HG03460 (cell line): ENCODE measurements at regions not wholly inside any gene's neighbourhood (a gene's known extent, or its start where the extent isn't known, plus 50 kb on each side); places are given as distances from the start of the nearest gene placed in this dataset.

ENCODE experiments used
- ATAC-seq: cut with Tn5 transposase; IDR thresholded peaks from one replicate; pipeline ENCODE4 v1.9.1; 2021; ENCODE audit not compliant: unreplicated experiment

GRCh38 chr3:152095472-152095871 is 173.3 kb upstream of the MBNL1 start:
- no peak for ATAC-seq

- ATAC-seq: no peak
These were observed 172.3 kb upstream of the MBNL1 start for GRCh38 chr3:152096280-152096906.

- no peak for ATAC-seq
These were observed 171.6 kb upstream of the MBNL1 start for GRCh38 chr3:152097120-152097519.

DNA sequence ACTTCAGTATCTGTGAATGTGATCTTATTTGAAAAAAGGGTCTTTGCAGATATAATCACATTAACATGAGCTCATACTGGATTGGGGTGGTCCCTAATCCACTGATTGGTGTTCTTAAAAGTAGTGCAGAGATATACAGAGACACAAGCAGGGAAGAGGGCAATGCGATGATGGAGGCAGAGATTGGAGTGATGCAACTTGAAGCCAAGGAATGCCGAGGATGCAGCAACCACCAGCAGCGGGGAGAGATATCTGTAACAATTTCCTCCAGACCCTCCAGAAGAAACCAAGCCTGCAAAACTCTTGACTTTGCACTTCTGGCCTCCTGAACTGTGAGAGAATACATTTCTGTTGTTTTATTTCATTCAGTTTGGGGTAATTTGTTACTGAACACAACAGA is 171.0 kb upstream of the MBNL1 start:
- no peak for ATAC-seq

DNA sequence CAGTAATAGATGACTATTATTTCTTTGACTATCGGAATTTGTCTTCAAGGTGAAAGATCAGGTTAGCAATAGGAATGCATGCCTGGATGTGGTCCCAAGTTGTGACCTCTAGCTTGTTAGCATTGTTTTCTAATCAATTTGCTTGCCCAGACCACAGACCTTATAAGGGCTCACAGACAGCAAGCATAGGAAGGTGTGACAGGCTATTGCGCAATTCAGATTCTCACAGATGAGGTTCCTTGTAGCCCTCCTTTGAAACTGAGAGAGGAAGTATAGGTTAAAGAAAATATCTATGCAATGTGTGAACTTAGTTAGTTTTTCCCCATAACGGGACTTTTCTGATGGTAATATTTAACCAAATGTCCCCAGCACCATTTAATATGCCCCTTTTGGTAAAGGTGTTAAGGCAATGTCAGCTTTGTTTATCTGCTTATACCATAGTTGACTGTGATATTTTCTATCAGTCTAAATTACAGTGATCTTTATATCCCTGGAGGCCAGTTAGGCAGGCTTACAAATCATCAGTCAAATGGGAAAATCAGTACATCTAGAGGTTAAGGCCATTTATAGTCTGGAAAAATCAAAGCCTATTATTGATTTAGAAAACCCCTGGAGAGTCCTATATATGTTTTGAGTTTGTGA is 168.1 kb upstream of the MBNL1 start:
- peak; percentile 99 for ATAC-seq

- no peak for ATAC-seq
These were observed 166.3 kb upstream of the MBNL1 start for GRCh38 chr3:152102410-152102809.

DNA sequence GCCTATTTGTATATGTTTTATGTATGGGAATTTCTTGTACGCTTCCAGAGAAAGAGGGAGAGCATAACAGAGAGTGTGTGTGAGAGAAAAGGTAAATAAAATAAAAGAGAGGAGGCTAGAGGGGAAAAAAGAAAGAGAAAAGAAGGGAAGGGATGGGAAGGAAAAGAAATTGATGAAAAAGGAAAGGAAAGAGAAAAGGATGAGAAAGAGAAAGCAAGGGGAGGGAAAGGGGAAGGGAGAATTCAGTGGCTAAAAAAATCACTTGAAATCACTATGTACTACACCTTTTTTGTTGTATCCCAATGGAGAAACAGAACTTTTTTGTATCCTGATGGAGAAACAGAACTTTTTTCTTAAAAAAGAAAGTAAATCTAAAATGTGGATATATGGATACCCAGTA is 165.5 kb upstream of the MBNL1 start:
- no peak for ATAC-seq

DNA sequence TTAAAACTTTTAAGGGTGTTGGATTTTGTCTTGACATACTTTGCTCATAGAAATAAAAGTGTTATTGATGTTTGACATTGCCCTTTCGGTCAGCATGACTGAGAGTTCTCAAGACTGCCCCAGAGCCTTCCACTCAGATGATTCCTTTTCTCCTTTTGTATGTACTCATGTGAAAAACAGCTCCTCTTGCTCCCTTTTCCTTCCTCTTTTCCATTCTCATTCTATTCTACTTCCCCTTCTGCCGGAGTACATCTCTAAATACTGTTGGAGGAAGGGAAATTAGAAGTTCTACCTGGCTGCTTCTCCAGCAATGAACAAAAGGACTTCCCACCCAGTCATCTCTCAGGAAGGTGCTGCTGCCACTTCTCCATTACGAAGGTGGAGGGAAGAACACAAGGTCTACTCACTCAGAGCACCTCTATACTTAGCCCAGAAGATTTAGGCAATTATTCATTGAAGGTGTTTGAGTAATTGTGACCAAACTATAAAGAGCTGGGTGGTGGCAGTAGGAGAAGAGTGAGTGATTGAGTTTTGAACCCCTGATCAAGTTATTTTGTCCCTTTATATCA is 163.8 kb upstream of the MBNL1 start:
- ATAC-seq: no peak

DNA sequence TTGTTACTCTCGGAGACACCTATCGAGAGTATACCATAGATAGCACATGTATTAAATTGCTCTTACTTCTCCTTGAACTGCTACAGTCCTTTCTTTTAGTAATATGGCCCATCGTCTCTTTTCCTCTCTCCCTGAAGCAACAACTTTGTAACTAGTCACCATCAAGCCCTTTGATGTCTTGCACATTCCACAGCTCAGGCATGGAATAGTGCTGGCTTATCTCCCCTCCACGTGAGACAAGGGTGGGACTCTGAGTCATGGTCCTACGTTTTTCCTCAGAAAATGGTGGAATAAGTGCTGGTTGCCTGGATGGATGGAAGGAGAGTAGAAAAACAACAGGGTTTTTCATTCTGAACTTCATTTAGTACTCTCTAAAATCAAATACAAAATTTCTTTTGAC is 163.3 kb upstream of the MBNL1 start:
- no peak for ATAC-seq

DNA sequence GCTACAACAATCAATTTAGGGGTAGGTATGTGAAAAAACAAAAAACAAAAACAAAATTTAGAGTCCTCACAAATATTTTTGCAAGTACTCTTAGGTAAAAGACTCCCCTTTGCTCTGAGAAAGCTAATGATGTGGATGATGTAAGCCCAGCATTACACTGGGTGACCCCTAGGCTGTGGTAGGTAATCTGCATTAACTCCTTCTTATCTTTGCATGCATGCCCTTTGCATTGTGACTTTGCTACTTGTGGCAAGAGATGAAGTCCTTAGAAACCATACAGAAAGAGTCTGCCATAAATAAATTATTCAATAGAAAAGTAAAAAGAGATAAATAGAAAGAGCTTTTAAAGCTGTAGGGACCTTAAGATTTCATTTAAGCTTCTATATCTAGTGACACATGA is 159.7 kb upstream of the MBNL1 start:
- ATAC-seq: no peak

- ATAC-seq: no peak
These were observed 155.3 kb upstream of the MBNL1 start for GRCh38 chr3:152113413-152113812.

GRCh38 chr3:152113992-152114651 is 154.6 kb upstream of the MBNL1 start:
- ATAC-seq: no peak

DNA sequence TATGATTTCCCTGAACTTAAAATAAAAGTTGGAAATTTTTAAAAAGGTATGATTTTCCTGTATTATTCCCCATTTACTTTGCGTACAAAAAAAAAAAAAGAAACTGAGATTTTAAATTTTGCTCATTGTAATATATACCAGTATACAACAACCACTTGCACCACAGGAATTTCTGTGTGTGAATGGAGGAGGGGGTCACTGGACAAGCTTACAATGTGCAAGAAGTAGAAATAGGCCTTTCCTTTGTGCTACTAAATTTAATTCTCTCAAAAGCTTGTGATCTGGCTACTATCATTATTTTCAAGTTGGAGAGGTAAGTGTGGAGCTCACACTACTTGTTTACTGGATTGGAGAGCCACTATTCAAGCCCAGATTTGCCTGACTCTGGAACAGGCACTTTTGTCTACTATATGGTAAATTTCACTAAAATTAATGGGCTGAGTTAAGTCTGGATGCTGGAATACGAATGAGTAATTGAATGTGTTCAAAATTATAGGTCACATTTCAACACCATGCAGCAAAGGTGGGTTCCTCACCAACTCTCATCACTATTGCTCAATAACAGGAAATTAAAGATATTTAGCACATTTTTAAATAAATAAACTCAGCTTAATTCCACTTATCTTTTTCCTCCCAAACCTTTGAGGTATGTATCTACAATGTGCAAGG is 148.0 kb upstream of the MBNL1 start:
- ATAC-seq: no peak

- ATAC-seq: no peak
These were observed 147.5 kb upstream of the MBNL1 start for GRCh38 chr3:152121270-152121636.

GRCh38 chr3:152122851-152123250 is 145.9 kb upstream of the MBNL1 start:
- no peak for ATAC-seq

DNA sequence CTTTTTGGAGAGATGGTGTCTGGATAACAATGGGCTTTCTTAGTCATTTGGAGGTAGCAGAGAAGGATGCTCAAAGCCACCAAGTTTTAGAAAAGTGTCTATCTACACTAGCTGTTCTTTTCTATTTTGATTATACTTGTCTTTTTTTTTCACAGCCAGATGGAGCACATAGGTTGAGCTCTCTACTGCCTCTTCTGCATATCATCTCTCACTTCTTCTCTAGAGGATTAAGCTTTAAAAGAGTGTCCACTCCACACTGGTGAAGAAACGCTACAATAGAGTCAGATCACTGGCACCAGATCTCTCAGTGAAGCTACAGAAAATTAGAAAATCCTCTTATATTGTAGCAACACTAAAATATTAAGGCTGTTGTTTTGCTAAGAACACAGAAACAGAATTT is 145.3 kb upstream of the MBNL1 start:
- no peak for ATAC-seq

GRCh38 chr3:152126260-152126659 is 142.5 kb upstream of the MBNL1 start:
- ATAC-seq: no peak

- ATAC-seq: peak; percentile 99
These were observed 141.7 kb upstream of the MBNL1 start for GRCh38 chr3:152127058-152127457.

DNA sequence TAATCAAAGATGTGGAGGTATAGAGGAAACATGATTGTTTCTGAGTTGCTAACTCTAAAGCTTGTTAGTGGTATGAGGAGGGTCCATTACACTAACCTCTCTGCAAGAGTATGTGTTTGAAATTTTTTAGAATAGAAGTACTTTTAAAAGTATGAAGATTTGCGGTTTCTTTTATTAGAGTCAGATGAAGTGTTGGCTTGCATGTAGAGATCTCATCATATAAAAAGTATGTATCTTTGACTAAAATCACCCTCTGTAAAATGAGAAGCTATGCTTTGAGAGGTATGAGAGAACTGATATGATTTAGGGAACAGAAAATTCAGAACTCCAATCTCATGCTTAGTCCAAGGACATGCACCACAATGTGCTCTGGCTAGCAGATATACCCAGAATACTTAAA is 140.4 kb upstream of the MBNL1 start:
- ATAC-seq: no peak

DNA sequence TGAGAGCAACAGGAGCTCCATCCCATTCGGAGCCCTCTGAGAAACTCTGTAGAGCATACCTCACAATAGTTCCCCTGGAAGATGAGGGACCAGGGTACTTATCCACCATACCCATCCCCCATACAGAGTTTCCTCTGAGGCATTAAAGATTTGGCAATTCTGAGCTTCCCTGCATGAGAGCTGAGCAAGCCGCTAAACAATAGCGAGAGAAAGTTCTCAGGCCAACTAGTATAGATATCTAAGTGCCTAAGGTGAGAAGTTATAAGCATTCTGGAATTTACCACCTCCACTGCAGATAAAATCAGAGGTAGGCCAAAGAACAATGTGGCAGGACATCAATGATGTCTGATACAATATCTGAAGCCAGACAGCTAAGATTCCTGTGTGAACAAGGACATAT is 129.1 kb upstream of the MBNL1 start:
- ATAC-seq: no peak

GRCh38 chr3:152146461-152146860 is 122.3 kb upstream of the MBNL1 start:
- no peak for ATAC-seq

GRCh38 chr3:152147748-152148147 is 121.0 kb upstream of the MBNL1 start:
- ATAC-seq: no peak
